GM06990 (cell line): ENCODE measurements at regions not wholly inside any gene's neighbourhood (a gene's known extent, or its start where the extent isn't known, plus 50 kb on each side); places are given as distances from the start of the nearest gene placed in this dataset.

Source experiments
- DNase-seq: peaks from one replicate; pipeline ENCODE4 v3.0.0-alpha.2; 2011; ENCODE audit not compliant: insufficient read length; ENCODE audit errors: extremely low read depth
- H3K27me3 ChIP-seq: replicated peaks from 2 replicates; pipeline ENCODE4 v1.6.0; 2011; ENCODE audit warnings: low read length; ENCODE audit not compliant: control insufficient read depth, insufficient read depth
- H3K36me3 ChIP-seq: 2 replicates; pipeline ENCODE4 v1.5.1; 2011; ENCODE audit warnings: low read length; ENCODE audit not compliant: control insufficient read depth, insufficient read depth
- H3K4me3 ChIP-seq: replicated peaks from 2 replicates; pipeline ENCODE4 v1.5.1; 2011; ENCODE audit warnings: low read depth, mild to moderate bottlenecking, control low read depth, low read length
- CTCF ChIP-seq: IDR thresholded peaks from 2 replicates; pipeline ENCODE4 v1.5.1; 2011; ENCODE audit warnings: low read length, control low read depth, mild to moderate bottlenecking, inconsistent platforms; ENCODE audit not compliant: insufficient read depth, poor library complexity, severe bottlenecking

- TF ChIP-seq CTCF, result no peak
- H3K4me3 ChIP-seq, result no peak overlapping the region
- no peak for DNase-seq
- H3K36me3 ChIP-seq, result no peaks in the 10 kb centered on the region
- H3K27me3 ChIP-seq, result no peaks in the 10 kb centered on the region
Measured at GRCh38 chrX:38871129-38872029, 70.1 kb downstream of the MID1IP1 start.

GRCh38 chrX:38877366-38877765 is 76.1 kb downstream of the MID1IP1 start:
- Histone ChIP-seq H3K36me3 (no peaks in the 10 kb centered on the region), H3K4me3 (no peak overlapping the region), H3K27me3 (no peaks in the 10 kb centered on the region)
- DNase-seq, result no peak
- TF ChIP-seq CTCF, result no peak

GRCh38 chrX:38878641-38879340 is 77.5 kb downstream of the MID1IP1 start:
- no peak for TF ChIP-seq CTCF
- DNase-seq, result no peak
- no peaks in the 10 kb centered on the region for H3K27me3 ChIP-seq

GRCh38 chrX:38879631-38880220 is 78.5 kb downstream of the MID1IP1 start:
- Histone ChIP-seq H3K27me3 (no peaks in the 10 kb centered on the region), H3K4me3 (no peak overlapping the region), H3K36me3 (no peaks in the 10 kb centered on the region)
- no peak for TF ChIP-seq CTCF
- DNase-seq, result no peak

More at GRCh38 chrX:38878641-38879340, 77.5 kb downstream of the MID1IP1 start:
- Histone ChIP-seq H3K4me3 (no peak overlapping the region), H3K36me3 (no peaks in the 10 kb centered on the region)

GRCh38 chrX:38880296-38880854 is 79.1 kb downstream of the MID1IP1 start:
- no peak for TF ChIP-seq CTCF
- H3K4me3 ChIP-seq, result no peak overlapping the region
- DNase-seq, result no peak

More at GRCh38 chrX:38880296-38880854, 79.1 kb downstream of the MID1IP1 start:
- Histone ChIP-seq H3K36me3 (no peaks in the 10 kb centered on the region), H3K27me3 (no peaks in the 10 kb centered on the region)
